ENCODE measurements at regions not wholly inside any gene's neighbourhood (a gene's known extent, or its start where the extent isn't known, plus 50 kb on each side); places are given as distances from the start of the nearest gene placed in this dataset.

GRCh38 chr3:150300852-150301517 lies 107.1 kb upstream of the TSC22D2 start:
- TF ChIP-seq, protein P1, sequence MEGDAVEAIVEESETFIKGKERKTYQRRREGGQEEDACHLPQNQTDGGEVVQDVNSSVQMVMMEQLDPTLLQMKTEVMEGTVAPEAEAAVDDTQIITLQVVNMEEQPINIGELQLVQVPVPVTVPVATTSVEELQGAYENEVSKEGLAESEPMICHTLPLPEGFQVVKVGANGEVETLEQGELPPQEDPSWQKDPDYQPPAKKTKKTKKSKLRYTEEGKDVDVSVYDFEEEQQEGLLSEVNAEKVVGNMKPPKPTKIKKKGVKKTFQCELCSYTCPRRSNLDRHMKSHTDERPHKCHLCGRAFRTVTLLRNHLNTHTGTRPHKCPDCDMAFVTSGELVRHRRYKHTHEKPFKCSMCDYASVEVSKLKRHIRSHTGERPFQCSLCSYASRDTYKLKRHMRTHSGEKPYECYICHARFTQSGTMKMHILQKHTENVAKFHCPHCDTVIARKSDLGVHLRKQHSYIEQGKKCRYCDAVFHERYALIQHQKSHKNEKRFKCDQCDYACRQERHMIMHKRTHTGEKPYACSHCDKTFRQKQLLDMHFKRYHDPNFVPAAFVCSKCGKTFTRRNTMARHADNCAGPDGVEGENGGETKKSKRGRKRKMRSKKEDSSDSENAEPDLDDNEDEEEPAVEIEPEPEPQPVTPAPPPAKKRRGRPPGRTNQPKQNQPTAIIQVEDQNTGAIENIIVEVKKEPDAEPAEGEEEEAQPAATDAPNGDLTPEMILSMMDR (IDR thresholded peaks at IDR 0.05) = no peak
- no peaks in the 10 kb centered on the region for H3K9me3 ChIP-seq
- H3K27ac ChIP-seq = peak overlapping the region; percentile 3
- H3K4me3 ChIP-seq = no peak overlapping the region
- DNase-seq = no peak
- intact Hi-C loops (cut with DNase I) = no loop called here
- no peak overlapping the region for H3K9ac ChIP-seq (ENCODE audit: low read depth in 2 of 2, low read length in 2 of 2)
- no peaks in the 10 kb centered on the region for H3K27me3 ChIP-seq
- H3K4me1 ChIP-seq = peaks cover 3% of the 10 kb centered on the region
- H3K36me3 ChIP-seq = no peaks in the 10 kb centered on the region

GRCh38 chr3:150300388-150300787 lies 107.7 kb upstream of the TSC22D2 start:
- Histone ChIP-seq H3K27me3 (no peaks in the 10 kb centered on the region), H3K36me3 (no peaks in the 10 kb centered on the region), H3K9me3 (no peaks in the 10 kb centered on the region), H3K27ac (no peak overlapping the region), H3K9ac (ENCODE audit: low read depth in 2 of 2, low read length in 2 of 2) (no peak overlapping the region), H3K4me1 (peaks cover 3% of the 10 kb centered on the region), H3K4me3 (no peak overlapping the region)
- no peak for DNase-seq
- TF ChIP-seq, protein P1 (IDR thresholded peaks at IDR 0.05) = no peak
- intact Hi-C loops (cut with DNase I) = no loop called here

DNA sequence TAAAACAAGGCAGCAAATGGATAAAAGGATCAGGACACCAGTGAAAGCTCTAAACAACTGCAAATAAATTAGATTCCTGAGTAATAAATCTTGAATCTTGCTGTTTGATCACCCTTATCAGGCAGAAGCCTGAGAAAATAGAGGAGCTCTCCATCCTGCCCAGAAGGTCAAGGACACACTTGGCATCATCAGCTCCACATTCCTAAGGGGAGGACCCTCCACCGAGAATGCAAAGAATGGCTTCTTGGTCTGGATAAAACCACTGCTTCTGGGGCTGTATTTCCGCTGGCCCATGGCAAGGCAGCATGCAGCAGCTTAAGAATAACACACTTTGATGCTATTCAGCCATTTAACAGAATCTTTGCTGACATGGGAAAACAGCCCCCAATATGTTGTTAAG lies 108.9 kb upstream of the TSC22D2 start:
- Histone ChIP-seq H3K9me3 (no peaks in the 10 kb centered on the region), H3K4me3 (no peak overlapping the region), H3K36me3 (no peaks in the 10 kb centered on the region), H3K27me3 (no peaks in the 10 kb centered on the region), H3K27ac (no peak overlapping the region), H3K9ac (ENCODE audit: low read depth in 2 of 2, low read length in 2 of 2) (no peak overlapping the region), H3K4me1 (peaks cover 3% of the 10 kb centered on the region)
- TF ChIP-seq, protein P1 (IDR thresholded peaks at IDR 0.05) = no peak
- intact Hi-C loops (cut with DNase I) = no loop called here
- no peak for DNase-seq

DNA sequence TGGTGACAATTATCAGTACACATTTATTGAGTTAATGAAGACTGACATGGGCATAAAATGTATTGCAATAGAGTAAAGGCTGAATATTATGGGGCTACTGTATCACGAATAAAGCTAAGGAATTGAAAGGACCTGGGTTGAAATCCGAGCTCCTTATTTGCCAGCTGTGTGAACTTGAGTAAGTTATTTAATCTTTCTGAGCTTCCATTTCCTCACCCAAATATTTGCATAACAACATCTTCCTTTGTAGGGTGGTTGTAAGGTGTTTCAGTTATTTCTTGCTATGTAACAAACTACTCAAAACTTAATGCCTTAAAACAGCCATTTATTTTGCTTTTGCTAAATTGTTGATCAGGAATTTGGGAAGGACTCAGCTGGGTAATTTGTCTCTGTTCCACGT lies 111.1 kb upstream of the TSC22D2 start:
- intact Hi-C loops (cut with DNase I) = no loop called here
- DNase-seq = no peak
- Histone ChIP-seq H3K9ac (ENCODE audit: low read depth in 2 of 2, low read length in 2 of 2) (no peak overlapping the region), H3K27ac (no peak overlapping the region), H3K4me1 (peaks cover 3% of the 10 kb centered on the region), H3K27me3 (no peaks in the 10 kb centered on the region), H3K4me3 (no peak overlapping the region), H3K9me3 (no peaks in the 10 kb centered on the region), H3K36me3 (no peaks in the 10 kb centered on the region)
- TF ChIP-seq, protein P1 (IDR thresholded peaks at IDR 0.05) = no peak

DNA sequence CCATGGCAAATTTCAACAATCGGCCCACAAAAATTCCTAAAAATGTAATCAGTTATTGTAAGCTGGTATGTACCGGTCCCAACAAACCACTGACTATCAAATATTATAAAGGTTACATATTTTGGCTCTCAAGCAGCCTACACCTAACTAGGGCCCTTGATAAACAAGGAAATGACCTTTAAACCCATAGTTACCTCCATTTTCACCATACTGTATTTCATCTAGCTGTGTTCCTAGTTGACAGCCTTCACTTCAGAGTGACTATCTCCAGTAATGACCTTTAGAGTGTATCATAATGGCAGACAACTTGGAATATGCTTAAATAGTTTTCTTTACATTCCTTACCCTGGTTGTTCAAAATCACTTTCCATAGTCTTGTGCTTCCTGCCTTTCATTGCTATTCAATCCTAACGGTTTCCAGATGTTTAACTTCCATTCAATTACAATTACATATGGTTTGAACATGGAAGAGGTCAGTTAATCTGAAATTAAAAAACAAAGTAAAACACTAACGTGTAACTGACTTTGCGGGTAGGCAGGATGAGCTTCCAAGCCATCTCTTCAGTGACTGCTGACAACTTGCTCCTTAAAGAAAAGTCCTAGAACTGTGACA lies 111.9 kb upstream of the TSC22D2 start:
- Histone ChIP-seq H3K27ac (peak overlapping the region; percentile 10), H3K36me3 (no peaks in the 10 kb centered on the region), H3K4me1 (peaks cover 3% of the 10 kb centered on the region), H3K9ac (ENCODE audit: low read depth in 2 of 2, low read length in 2 of 2) (no peak overlapping the region), H3K9me3 (no peaks in the 10 kb centered on the region), H3K27me3 (no peaks in the 10 kb centered on the region), H3K4me3 (no peak overlapping the region)
- TF ChIP-seq, protein P1 (IDR thresholded peaks at IDR 0.05) = no peak
- DNase-seq = no peak
- intact Hi-C loops (cut with DNase I) = no loop called here
